IMR-90 (cell line): ENCODE measurements at regions not wholly inside any gene's neighbourhood (a gene's known extent, or its start where the extent isn't known, plus 50 kb on each side); places are given as distances from the start of the nearest gene placed in this dataset.

Experiments
- CEBPB ChIP-seq: IDR thresholded peaks from 2 replicates; pipeline ENCODE4 v1.6.1; 2012; ENCODE audit warnings: low read depth, low read length, improper control_type of control experiment
- NFE2L2 ChIP-seq: fragments of 150-350 bp; IDR thresholded peaks from 2 replicates; pipeline ENCODE4 v1.6.1; 2016; ENCODE audit warnings: low read depth, mild to moderate bottlenecking, low read length
- POLR2A ChIP-seq: IDR thresholded peaks from 2 replicates; pipeline ENCODE4 v1.6.1; 2012; ENCODE audit warnings: mild to moderate bottlenecking, low read depth, low read length
- SMC3 ChIP-seq: fragments of 150-350 bp; IDR thresholded peaks from 2 replicates; pipeline ENCODE4 v1.6.1; 2016; ENCODE audit warnings: low read depth, mild to moderate bottlenecking, antibody characterized with exemption, low read length, moderate library complexity
- USF2 ChIP-seq: fragments of 150-350 bp; IDR thresholded peaks from 2 replicates; pipeline ENCODE4 v1.6.1; 2017; ENCODE audit warnings: mild to moderate bottlenecking, antibody characterized with exemption, low read length, low read depth
- TF ChIP-seq, protein P1 (sequence below): conservative IDR thresholded peaks from 2 replicates; pipeline ENCODE4 v1.5.1; 2012; ENCODE audit warnings: mild to moderate bottlenecking, low read depth, low read length, improper control_type of control experiment

DNA sequence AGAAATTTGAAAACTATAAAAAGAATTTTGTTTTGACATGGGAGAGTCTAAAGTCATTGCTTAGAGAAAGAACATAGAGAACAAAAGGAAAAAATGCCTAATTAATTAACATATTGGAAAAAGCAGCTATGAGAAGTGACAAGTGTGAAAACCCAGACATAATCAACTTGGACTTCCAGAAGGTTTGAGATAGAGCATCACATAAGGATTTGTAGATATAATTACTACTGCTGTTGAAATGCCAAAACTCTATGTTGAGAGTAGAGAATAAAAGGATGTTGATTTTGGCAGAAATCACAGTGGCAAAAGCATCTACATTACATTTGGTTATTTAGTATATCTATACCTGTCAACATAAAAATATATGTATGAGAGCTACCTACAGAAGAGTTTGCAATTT is 135.1 kb downstream of the SLC41A2 start:
- TF ChIP-seq, protein P1, sequence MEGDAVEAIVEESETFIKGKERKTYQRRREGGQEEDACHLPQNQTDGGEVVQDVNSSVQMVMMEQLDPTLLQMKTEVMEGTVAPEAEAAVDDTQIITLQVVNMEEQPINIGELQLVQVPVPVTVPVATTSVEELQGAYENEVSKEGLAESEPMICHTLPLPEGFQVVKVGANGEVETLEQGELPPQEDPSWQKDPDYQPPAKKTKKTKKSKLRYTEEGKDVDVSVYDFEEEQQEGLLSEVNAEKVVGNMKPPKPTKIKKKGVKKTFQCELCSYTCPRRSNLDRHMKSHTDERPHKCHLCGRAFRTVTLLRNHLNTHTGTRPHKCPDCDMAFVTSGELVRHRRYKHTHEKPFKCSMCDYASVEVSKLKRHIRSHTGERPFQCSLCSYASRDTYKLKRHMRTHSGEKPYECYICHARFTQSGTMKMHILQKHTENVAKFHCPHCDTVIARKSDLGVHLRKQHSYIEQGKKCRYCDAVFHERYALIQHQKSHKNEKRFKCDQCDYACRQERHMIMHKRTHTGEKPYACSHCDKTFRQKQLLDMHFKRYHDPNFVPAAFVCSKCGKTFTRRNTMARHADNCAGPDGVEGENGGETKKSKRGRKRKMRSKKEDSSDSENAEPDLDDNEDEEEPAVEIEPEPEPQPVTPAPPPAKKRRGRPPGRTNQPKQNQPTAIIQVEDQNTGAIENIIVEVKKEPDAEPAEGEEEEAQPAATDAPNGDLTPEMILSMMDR = no peak
- TF ChIP-seq CEBPB (no peak), NFE2L2 (no peak), POLR2A (no peak), SMC3 (no peak), USF2 (no peak)
